Fibroblast of peridontal ligament (primary cell): ENCODE measurements at regions not wholly inside any gene's neighbourhood (a gene's known extent, or its start where the extent isn't known, plus 50 kb on each side); places are given as distances from the start of the nearest gene placed in this dataset.
A peak's percentile ranks its signal among the peaks of the same experiment; 100 is the strongest.
"Not testable (repeated sequence)": the region's sequence is repeated elsewhere in the genome, so short reads cannot be mapped to it uniquely, and the experiment has no call there.

ENCODE experiments used
- DNase-seq: peaks from one replicate; pipeline ENCODE4 v3.0.0-alpha.2; 2010; ENCODE audit errors: extremely low read depth

- DNase-seq, result not testable (repeated sequence)
Observed at GRCh38 chr10:46740368-46740767, 161.4 kb downstream of the SYT15 start.

- DNase-seq, result not testable (repeated sequence)
Observed at GRCh38 chr10:46749003-46749402, 162.2 kb upstream of the PTPN20 start.

DNA sequence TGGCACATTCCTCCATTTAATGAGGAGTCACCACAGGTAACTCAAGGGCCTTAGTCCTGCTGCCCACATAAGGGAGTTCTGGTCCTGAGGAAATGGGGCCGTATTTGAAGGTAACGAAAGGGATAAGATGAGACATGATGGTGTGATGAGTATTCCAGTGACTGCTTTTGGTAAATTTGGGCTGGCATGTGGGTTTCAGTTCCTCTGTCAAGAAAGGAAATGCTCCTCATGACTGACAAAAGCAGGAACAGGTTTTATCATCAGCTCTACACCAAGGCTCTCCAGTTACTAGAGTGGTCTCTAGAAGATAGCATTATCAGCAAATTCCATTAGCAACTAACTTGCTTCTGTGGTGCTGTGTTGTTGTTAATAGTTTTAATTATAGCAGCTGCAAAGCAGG, 161.8 kb upstream of the PTPN20 start:
- not testable (repeated sequence) for DNase-seq

- not testable (repeated sequence) for DNase-seq
Observed at GRCh38 chr10:46753763-46754162, 157.5 kb upstream of the PTPN20 start.

- DNase-seq, result not testable (repeated sequence)
Observed at GRCh38 chr10:46761471-46761870, 149.8 kb upstream of the PTPN20 start.

DNA sequence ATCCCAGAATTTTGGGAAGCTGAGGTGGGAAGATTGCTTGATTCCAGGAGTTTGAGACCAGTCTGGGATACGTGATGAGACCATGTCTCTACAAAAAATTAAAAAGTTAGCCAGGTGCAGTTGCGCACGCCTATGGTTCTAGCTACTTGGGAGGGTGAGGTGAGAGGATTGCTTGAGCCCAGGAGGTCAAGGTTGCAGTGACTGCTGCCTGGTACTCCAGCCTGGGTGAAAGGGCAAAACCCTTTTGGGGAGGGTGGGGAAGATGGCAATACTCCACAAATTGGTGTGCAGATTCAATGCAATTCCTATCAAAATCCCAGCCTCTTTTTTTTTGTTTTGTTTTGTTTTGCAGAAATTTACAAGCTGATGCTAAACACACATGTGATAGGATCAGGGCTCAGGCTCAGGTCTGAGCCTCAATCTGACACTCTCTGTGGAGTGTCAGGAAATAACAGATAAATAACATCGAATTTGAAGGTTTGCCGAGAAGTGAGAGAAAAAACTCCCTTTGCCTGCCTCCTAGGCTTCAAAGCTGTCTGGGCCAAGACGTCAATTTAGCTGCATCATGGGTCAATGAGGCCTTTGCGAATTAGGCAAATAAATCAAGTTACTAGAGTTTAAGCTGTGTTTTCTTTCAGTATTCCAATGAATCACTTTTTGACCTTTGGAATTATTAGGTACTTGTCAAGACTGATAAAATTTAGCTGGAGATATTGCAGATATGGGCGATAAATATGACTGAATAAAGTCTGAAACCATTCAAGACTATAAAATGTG, 142.5 kb upstream of the PTPN20 start:
- DNase-seq, result not testable (repeated sequence)

- DNase-seq, result not testable (repeated sequence)
Observed at GRCh38 chr10:46773178-46773896, 137.9 kb upstream of the PTPN20 start.

DNA sequence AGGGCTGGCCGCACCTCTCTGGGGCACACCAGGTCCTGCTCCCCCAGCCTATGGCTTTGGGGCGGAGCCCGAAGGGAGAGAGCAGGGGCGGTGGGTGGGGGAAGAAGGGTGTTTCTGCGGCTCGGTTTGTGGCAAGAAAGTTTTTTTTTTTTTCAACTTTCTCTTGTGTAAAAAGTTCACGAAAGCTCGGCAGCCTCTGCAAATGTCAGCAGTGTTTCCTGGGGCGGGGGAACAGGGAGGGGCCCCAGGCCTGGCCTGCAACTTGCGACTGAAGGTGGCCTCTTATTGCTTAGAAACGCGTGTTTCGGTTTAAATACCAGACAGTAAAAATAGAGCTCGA, 137.4 kb upstream of the PTPN20 start:
- not testable (repeated sequence) for DNase-seq

DNA sequence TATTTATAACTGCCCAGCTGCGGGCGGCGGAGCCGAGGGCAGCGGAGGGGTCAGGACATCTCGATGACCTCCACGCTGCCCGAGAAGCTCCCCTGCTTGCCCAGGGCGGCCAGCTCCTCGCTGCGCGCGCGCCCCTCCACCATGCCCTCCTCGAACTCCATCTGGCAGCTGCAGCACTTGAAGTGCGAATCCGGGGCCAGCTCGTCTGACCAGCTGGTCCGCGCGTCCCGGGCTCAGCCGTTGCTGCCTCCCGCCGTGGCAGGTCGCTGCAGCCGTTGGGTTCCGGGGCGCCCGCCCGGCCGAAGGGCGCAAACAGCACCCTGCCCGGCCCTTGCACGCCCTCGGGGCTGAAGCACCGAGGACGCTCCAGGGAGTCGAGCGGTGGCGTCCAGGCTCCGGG, 136.9 kb upstream of the PTPN20 start:
- DNase-seq, result not testable (repeated sequence)

DNA sequence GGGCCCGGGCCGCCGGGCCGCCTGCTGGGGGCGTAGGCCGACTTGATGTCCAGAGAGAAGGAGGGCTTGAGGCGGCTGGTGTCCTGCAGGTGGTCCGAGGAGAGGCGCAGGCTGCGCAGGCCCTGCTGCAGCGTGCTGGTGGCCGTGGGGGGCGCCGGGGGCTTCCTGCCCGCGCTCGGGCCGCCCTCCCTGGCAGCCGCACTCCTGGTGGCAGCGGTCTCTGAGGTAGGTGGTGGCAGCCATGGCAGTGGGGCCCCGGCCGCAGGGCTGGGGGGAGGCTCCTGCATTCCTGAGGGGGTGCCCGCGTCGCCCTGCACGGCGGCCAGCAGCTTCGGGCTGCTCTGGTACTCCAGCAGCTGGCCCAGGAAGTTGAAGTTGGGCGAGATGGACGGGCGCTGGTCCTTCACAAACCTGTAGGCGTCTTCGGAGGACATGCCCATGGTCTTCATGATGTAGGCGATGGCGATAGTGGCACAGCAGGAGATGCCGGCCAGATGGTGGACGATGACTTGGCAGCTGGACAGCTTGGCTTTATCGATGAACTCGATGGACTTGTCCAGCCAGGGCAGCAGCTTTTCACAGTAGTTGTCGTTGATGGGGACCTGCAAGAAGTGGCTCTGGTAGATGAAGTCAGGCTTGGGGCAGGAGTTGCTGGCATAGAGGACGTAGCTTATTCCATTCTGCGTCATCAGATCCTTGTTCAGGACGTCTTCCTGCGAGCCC, 136.1 kb upstream of the PTPN20 start:
- not testable (repeated sequence) for DNase-seq

GRCh38 chr10:46775668-46776059, 135.6 kb upstream of the PTPN20 start:
- DNase-seq, result not testable (repeated sequence)

GRCh38 chr10:46779571-46779970, 131.7 kb upstream of the PTPN20 start:
- DNase-seq, result peak; percentile 66

- peak; percentile 75 for DNase-seq
Observed at GRCh38 chr10:46780164-46780563, 131.1 kb upstream of the PTPN20 start.

DNA sequence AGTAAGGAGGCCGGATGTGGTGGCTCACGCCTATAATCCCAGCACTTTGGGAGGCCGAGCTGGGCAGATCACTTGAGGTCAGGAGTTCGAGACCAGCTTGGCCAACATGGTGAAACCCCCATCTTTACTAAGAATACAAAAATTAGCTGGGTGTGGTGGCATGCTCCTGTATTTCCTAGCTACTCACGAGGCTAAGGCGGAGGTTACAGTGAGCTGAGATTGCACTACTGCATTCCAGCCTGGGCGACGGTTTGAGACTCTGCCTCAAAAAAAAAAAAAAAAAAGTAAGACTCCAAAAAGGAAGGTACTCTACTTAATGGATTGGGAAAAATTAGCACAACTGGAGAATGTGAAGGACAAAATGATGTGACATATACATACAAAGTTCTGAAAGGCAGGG, 130.2 kb upstream of the PTPN20 start:
- DNase-seq, result peak; percentile 17

DNA sequence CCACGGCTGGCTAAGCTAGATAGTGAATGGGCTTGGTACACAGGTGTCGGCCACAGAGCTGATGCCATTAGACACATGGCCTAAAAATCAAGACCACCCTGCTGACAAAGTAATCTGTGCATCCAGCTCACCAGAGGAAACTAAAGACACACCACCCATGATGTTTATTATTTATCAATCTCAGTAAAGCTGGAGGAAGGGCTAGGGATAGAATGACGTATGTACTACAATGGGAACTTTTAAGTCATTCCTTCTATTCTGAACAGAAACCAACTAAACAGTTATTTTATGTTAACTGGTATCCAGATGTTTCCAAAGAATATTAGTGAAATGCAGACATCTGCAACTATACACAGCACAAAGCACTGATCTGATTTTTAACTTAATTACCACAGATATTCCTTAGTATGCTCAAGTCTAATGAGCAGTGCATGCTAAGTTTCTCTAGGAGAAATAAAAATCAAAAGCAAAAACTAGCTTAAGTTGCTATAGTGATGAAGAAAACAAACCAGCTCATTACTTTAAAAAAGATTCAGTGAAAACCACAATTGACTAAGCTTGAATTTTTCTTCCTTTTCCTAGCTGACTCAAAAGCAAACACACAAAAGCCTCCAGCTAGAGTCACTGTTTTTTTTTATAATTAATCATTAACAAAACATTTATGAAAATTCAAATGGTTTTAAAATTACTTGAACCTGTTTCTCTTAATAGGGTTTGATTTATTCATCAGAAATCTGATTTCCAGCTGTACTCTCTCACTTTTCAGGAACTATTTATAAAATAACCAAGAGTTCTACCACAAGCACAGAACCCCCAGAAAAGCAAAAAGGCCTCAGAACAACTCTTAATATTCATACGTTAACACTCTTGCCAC, 129.0 kb upstream of the PTPN20 start:
- peak; percentile 66 for DNase-seq

DNA sequence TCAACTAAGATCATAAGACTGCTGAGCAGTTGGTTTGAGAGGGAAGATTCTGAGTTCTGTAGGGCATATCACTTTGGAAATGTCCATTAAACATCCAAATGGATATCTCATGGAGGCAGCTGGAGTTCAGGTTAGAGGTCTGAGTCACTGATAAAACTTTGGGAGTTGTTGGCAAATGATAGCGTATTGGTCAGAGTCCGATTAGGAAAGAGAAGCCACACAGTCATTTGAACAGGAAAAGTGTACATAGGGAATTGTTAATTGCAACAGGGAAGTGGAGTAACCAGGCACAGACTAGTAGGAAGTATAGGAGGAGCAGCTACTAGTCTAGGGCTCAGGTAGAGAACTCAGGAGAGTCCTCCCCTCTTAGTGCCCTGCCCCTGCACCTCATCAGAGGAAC, 126.6 kb upstream of the PTPN20 start:
- not testable (repeated sequence) for DNase-seq

DNA sequence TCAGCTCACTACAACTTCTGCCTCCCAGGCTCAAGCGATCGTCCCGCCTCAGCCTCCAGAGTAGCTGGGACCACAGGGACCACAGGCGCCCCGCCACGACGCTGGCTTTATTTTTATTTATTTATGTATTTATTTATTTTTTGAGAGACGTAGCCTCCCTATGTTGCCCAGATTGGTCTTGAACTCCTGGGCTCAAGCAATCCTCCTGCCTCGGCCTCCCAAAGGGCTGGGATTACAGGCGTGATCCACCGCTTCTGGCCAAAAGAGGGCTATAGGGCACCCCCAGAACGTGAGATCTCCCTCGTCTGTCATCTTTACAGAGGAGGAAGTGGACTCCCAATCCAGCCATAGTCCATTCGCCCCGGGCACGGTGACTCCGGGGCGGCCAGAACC, 125.1 kb upstream of the PTPN20 start:
- DNase-seq, result not testable (repeated sequence)

DNA sequence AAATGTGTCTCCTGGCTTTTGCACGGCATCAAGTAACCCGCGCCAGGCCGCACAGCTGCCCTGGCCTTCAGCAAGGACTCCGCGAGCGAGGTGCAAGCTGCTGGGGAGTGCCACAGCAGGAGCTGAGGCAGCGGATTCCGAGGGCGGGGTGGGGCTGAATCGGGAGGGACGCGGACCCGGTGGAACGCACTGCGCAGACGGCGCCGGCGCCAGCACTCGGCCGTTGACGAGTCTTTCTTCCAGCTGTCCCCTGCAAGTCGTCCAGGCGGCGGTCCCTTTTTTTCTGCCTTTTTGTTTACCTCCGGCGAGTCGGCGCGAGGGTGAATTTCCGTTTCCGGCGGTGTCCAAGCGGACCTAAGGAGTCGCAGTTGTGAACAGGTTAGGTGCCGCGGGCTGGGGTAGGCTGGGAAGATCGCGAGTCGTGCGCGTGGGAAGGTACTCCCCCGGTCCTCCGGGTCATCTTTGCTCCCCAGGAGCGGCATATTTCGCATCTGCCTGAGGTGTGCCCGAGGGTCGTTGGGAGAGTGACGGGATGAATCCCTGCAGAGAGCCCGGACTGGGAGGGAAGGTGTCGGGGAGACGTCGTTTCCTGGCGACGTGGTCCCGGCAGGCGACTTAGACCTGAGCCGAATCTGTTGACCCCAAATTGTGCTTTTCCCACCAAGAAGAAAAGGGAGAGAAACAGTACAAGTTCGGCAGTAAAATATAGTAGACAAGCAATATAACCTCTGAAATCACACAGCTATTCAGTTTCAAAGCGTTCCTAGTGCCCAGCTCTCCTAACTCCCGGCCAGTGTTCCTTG, 124.5 kb upstream of the PTPN20 start:
- peak; percentile 63 for DNase-seq

GRCh38 chr10:46787321-46787615, 124.0 kb upstream of the PTPN20 start:
- peak; percentile 75 for DNase-seq

GRCh38 chr10:46792657-46793357, 118.4 kb upstream of the PTPN20 start:
- not testable (repeated sequence) for DNase-seq
